ENCODE measurements at regions not wholly inside any gene's neighbourhood (a gene's known extent, or its start where the extent isn't known, plus 50 kb on each side); places are given as distances from the start of the nearest gene placed in this dataset.

GRCh38 chr10:36573246-36573645, 552.2 kb upstream of the ANKRD30A start:
- H3K9me3 Mint-ChIP-seq: peaks cover 4% of the 10 kb centered on the region
- no peaks in the 10 kb centered on the region for H3K4me1 Mint-ChIP-seq
- no peak overlapping the region for H3K4me3 Mint-ChIP-seq
- no peaks in the 10 kb centered on the region for H3K27me3 Mint-ChIP-seq (ENCODE audit: low read depth)
- DNase-seq (ENCODE audit: low read depth, low spot score): no peak
- H3K36me3 Mint-ChIP-seq (ENCODE audit: low read depth): no peaks in the 10 kb centered on the region
- TF ChIP-seq CTCF (conservative IDR thresholded peaks at IDR 0.05): no peak
- H3K27ac Mint-ChIP-seq (ENCODE audit: unreplicated experiment): no peak overlapping the region

DNA sequence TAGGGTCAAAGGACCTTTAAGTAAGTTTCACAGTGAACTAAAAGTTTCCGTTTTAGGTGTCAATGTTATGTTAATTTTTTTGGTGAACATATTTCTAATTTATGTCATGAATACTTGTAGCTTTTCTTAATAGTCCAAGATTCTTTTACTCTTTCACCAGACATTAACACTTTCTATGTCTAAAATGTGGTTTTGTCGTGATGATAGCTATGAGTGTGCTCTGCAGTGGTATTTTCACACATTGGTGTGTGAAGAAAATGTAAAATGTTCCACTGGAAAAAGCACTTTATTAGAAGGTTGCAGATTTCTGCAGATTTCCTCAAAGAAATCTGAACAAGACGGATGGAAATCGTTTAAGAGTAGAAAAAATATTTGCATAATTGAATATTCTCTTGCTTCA, 561.0 kb upstream of the ANKRD30A start:
- Mint-ChIP-seq H3K4me3 (no peak overlapping the region), H3K4me1 (no peaks in the 10 kb centered on the region), H3K27ac (ENCODE audit: unreplicated experiment) (no peak overlapping the region), H3K27me3 (ENCODE audit: low read depth) (no peaks in the 10 kb centered on the region), H3K36me3 (ENCODE audit: low read depth) (no peaks in the 10 kb centered on the region), H3K9me3 (no peaks in the 10 kb centered on the region)
- TF ChIP-seq CTCF (conservative IDR thresholded peaks at IDR 0.05): no peak
- DNase-seq (ENCODE audit: low read depth, low spot score): no peak

GRCh38 chr10:36559412-36560400, 565.7 kb upstream of the ANKRD30A start:
- H3K4me3 Mint-ChIP-seq: no peak overlapping the region
- H3K27me3 Mint-ChIP-seq (ENCODE audit: low read depth): no peaks in the 10 kb centered on the region
- peaks cover 10% of the 10 kb centered on the region for H3K4me1 Mint-ChIP-seq
- no peak for DNase-seq (ENCODE audit: low read depth, low spot score)
- H3K36me3 Mint-ChIP-seq (ENCODE audit: low read depth): no peaks in the 10 kb centered on the region
- peaks cover 2% of the 10 kb centered on the region for H3K9me3 Mint-ChIP-seq
- H3K27ac Mint-ChIP-seq (ENCODE audit: unreplicated experiment): no peak overlapping the region
- TF ChIP-seq CTCF (conservative IDR thresholded peaks at IDR 0.05): no peak

GRCh38 chr10:36556468-36556867, 568.9 kb upstream of the ANKRD30A start:
- no peaks in the 10 kb centered on the region for H3K27me3 Mint-ChIP-seq (ENCODE audit: low read depth)
- no peak for DNase-seq (ENCODE audit: low read depth, low spot score)
- H3K9me3 Mint-ChIP-seq: peaks cover 2% of the 10 kb centered on the region
- no peak overlapping the region for H3K27ac Mint-ChIP-seq (ENCODE audit: unreplicated experiment)
- H3K36me3 Mint-ChIP-seq (ENCODE audit: low read depth): no peaks in the 10 kb centered on the region
- H3K4me1 Mint-ChIP-seq: peaks cover 11% of the 10 kb centered on the region
- no peak for TF ChIP-seq CTCF (conservative IDR thresholded peaks at IDR 0.05)
- H3K4me3 Mint-ChIP-seq: no peak overlapping the region

DNA sequence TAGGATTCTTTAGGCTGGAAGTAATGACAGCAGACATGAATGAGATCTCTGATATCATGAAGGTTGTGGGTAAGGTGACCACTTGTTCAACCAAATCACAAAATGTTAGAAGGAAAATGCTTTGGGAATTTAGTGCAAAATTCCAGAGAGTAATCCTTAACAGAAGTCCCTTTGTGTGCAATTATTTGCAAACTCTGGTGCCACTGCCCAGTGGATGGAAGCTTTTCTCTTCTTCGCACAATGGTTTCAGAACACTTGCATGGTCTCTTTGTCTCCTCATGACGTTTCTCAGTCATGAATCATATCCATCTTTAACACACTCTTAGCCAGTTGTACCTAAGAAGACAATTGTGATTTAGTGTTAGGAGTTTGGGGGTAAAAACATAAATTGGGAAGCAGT, 570.4 kb upstream of the ANKRD30A start:
- H3K9me3 Mint-ChIP-seq: peaks cover 2% of the 10 kb centered on the region
- H3K27ac Mint-ChIP-seq (ENCODE audit: unreplicated experiment): no peak overlapping the region
- TF ChIP-seq CTCF (conservative IDR thresholded peaks at IDR 0.05): no peak
- H3K27me3 Mint-ChIP-seq (ENCODE audit: low read depth): no peaks in the 10 kb centered on the region
- no peaks in the 10 kb centered on the region for H3K36me3 Mint-ChIP-seq (ENCODE audit: low read depth)
- no peak for DNase-seq (ENCODE audit: low read depth, low spot score)
- no peak overlapping the region for H3K4me3 Mint-ChIP-seq
- peaks cover 11% of the 10 kb centered on the region for H3K4me1 Mint-ChIP-seq

Data from neural crest cell (in vitro differentiated cells).